GM04504 (cell line): ENCODE measurements at regions not wholly inside any gene's neighbourhood (a gene's known extent, or its start where the extent isn't known, plus 50 kb on each side); places are given as distances from the start of the nearest gene placed in this dataset.

Source experiments
- DNase-seq: peaks from one replicate; pipeline ENCODE4 v3.0.0-alpha.2; 2012; ENCODE audit warnings: low read depth

- DNase-seq, result no peak
Measured at GRCh38 chr2:67660015-67660602, 263.0 kb downstream of the ETAA1 start.

GRCh38 chr2:67660871-67661270, 263.7 kb downstream of the ETAA1 start:
- peak; percentile 31 for DNase-seq

GRCh38 chr2:67662222-67662621, 265.1 kb downstream of the ETAA1 start:
- DNase-seq, result no peak

- DNase-seq, result no peak
Measured at GRCh38 chr2:67663776-67664175, 266.6 kb downstream of the ETAA1 start.

DNA sequence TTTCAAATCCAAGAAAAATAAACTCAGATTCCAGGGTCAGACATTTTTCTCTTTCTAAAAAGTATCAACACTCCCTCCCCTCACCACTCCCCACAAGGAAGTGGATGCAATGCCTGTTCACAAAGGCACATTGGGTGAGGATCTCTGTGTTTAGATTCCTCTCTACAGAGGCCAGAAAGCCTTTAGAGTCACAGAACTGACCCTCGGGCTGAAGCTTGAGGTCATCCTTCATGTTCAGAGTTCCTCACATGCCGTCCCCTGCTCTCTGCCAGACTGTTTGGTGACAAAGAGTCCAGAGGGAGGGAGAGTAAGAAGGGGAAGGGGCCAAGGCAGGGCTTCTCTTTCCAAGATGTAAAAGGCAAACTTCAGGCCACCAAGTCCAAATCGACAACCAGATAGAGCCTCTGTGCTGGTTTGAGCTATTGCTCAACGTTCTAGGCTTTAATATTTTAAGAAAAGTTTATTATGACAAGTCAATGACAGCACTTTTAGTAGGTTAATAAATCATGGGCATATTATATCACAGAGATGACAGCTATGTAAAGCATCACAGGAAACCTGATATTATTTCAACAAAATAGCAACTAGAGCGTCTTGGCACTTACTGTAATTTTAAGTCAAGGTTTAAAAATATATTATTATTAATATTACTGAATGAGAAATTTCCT, 269.4 kb downstream of the ETAA1 start:
- DNase-seq, result no peak

DNA sequence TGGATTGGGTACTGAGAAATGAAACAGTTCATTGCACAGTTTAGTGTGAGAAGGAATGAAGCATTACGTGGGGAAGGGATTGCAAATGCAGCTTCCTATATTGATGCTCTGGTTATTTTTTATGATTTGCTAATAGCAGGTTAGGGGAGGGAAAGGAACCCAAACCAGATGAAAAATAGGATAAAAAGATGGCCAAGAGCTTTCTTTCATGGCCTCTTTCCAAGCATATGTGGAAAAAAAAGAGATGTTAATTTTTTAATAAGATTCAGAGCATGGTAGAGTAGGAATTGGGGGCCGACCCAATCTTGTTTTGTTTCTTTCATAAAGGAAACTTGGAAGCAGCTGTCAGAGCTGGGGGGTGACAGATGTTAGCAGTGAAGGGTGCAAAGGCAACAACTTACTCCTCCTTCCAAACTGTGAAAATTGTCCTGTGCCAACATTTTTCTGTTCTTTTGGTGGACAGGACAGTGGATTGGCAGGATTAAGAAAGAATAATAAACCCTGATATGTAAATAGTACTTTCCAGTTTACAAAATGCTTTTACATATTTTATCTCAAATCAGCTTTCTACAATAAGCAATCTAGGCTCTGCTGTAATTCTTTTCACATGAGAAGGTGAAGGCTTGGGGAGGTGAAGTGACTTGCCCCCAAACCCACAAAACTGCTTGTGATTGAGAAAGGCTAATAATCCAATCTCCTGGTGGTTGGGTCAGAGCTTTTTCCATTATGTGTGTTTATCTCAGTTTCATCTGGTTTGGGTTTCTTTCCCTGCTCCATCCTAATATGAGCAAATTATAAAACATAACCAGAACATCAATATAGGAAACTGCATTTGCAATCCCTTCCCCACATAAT, 270.1 kb downstream of the ETAA1 start:
- no peak for DNase-seq

- DNase-seq, result no peak
Measured at GRCh38 chr2:67668538-67668937, 271.4 kb downstream of the ETAA1 start.

DNA sequence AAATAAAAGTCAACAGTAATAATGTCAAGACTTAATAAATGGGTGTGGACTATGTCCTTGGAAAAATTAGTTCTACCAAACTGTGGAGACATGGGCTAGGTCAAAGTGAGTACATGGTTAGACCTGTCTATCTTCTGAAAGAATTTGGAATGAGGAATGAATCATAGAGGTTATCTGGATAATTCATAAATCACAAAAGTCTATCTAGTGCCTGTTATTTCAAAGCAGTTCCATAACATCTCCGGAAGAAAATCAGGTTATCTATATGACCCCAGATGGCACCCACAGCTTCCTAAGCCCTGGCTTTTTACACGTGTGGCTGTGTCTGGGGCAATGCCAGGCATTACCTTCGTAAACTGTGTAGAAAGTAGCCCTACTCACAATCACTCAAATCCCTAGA, 272.0 kb downstream of the ETAA1 start:
- no peak for DNase-seq

- no peak for DNase-seq
Measured at GRCh38 chr2:67669766-67670165, 272.6 kb downstream of the ETAA1 start.

DNA sequence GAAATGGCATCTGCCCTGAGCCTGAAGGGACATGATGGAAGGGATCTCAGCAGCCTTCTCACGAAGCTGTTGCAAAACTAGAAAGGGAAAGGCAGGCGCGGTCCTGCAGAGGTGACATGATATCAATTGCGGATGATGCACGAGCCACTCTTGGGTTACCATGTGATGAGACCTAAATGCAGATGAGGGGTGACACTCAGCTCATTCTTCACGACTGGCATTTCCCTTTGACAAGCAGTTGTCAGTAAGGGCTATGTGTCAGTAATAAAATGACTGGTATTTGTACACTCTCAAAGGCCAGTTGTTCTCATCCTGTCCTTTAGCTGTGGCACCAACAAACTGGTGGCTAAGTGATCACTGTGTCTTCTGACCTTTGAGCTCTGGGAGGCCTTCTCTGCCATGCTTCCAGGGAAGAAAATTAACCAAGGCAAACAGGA, 273.6 kb downstream of the ETAA1 start:
- no peak for DNase-seq

GRCh38 chr2:67671464-67672450, 274.6 kb downstream of the ETAA1 start:
- DNase-seq, result no peak

DNA sequence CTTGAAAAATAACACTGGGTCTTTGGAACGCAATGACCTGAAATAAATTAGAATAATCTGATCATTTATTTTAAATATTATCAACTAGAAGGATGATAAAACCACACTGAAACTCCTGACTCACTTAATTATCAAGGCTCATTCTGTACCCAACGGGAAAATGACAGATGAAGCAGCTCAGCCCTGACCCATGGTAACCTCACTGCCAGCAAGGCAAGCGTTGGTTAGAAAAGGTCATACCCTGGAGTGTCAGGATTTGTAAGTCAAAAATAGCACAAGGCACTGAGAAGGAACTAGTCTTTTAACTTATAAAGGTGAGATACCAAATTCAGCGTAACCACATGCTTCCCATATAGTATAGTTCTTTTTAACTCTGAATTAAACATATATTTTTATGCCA, 277.5 kb downstream of the ETAA1 start:
- no peak for DNase-seq

DNA sequence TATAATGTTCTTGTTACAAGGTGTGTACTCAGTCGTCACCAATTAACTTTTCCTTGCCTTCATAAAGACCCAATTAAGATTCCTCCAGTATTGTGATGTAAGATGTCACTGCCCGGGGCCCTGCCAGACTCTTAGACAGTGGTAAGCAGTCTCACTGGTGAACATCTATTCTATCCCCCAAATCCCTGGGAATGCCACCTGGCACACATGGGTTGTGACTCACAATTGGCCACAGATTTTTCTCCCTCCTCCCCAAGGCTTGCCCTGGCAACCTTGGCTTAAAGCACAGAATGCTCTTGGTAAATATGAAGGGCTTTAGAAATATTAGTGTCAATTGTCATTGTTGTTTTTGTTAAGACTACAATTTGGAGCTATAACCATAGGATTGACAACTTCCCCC, 287.9 kb downstream of the ETAA1 start:
- DNase-seq, result no peak

GRCh38 chr2:67686254-67686653, 289.1 kb downstream of the ETAA1 start:
- no peak for DNase-seq

DNA sequence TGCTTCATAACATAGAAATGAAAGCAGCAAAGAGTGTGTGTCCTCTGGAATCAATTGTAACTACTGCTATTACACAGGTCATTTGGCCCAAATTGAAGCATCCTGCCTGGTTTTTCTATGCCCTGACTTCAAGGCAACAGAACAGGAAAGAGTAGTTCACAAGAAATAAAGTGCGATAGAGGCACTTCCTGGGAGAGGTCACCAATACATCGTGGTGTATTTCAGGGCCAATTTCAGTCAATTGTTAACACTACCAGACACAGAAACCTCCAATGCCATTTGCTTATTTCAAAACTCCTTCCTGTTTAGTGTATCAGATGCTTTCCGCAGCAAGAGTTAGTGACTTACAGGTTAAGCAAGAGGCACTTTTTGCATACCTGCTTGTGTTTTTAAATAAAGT, 292.1 kb downstream of the ETAA1 start:
- DNase-seq, result no peak

DNA sequence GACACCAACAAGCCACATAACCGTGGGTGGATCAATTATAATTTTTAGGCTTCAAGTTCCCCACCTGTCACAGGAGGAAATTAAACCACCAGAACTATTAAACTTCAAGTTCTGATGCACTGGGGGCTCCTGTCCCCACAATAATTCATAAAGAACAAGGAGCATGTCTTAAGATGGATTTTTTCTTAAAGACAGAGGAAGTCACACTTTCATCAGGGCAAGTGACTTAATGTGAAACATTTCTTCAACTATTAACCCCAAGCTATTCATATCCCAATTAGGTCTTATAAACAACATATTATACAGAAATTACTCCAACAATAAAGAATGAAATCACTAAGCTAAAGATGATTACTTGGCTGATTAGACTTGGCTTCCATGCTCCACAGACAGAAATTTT, 292.5 kb downstream of the ETAA1 start:
- no peak for DNase-seq

- no peak for DNase-seq
Measured at GRCh38 chr2:67694445-67694844, 297.3 kb downstream of the ETAA1 start.

GRCh38 chr2:67701011-67701410, 303.9 kb downstream of the ETAA1 start:
- DNase-seq, result no peak

- DNase-seq, result no peak
Measured at GRCh38 chr2:67702284-67702683, 305.2 kb downstream of the ETAA1 start.

DNA sequence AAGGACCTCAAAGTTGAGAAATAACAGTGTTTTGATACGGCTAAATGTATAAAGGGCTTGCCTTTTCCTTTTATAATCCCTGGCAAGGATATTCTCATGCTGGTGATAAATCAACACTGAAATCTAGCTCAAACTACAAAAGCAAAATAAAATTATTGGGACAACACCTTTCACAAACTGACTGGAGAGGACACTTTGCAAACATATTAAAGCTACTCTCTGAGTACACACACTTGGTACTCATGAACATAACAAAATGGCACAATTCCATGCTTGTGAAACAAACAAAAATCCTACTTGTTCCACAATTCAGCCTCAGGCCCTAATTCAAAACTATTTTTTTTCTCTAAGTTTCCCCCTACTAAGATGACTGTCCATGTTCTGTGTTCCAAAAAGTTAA, 305.8 kb downstream of the ETAA1 start:
- DNase-seq, result no peak

- DNase-seq, result no peak
Measured at GRCh38 chr2:67706082-67706481, 308.9 kb downstream of the ETAA1 start.

DNA sequence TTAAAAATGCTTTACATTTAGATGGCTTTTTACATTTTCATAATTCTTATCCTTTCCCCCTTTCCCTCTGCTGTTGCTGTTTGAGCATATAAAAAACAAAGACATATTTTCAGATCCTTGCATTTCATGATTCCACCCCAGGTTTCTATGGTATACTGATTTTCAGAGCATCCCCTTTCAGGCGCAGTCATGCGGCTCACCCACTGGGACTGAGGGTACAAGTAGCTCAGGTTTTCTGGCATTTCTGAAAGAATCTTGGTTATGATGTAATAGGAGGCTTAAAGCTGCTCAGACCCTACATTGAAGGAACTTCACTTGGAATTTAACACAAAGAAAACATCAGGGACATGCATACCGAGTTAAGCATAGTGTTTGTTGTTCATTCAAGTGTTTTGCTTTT, 310.8 kb downstream of the ETAA1 start:
- DNase-seq, result no peak
